K562 (cell line): ENCODE measurements at regions not wholly inside any gene's neighbourhood (a gene's known extent, or its start where the extent isn't known, plus 50 kb on each side); places are given as distances from the start of the nearest gene placed in this dataset.

Experiments
- ATAC-seq: fragments of 200-7000 bp; cut with Tn5 transposase; 3 replicates; pipeline ENCODE4 v1.9.1; 2020; ENCODE audit warnings: moderate library complexity
- BruUV-seq: library from RNA; stranded (reverse); fragments of 400-500 nt; replicated peaks from 2 replicates; lab custom pipeline; 2021; lab: Mats Ljungman, UMichigan
- CTCF ChIA-PET: fragments of 300-600 bp; formaldehyde crosslinking; extraction: SDS; loops from one replicate; lab custom pipeline; 2021; ENCODE audit warnings: low intra/inter-chr PET ratio; lab: Yijun Ruan, JAX
- POLR2A ChIA-PET: fragments of 300-600, 350-650 bp; sonication (Branson Sonifier 250); formaldehyde crosslinking; extraction: SDS; loops from one replicate; lab custom pipeline; 2021; ENCODE audit warnings: antibody characterized with exemption, inconsistent platforms; lab: Yijun Ruan, JAX
- DNase-seq, 4 experiments: peaks; one replicate each; pipeline versions ENCODE4 v3.0.0 to v3.0.0-alpha.2; 2011 to 2018; ENCODE audit warnings: low spot score in 3 of 4, mixed read lengths in 3 of 4; ENCODE audit errors: extremely low read depth in 1 of 4
- FAIRE-seq: peaks from 2 replicates; lab custom pipeline; 2011; peaks lifted over from hg19 to GRCh38; lab: Jason Lieb, UNC
- H2AFZ ChIP-seq: 2 replicates; pipeline ENCODE4 v1.6.0; 2011; ENCODE audit warnings: low read depth, low read length, control low read depth, inconsistent platforms
- H3K27ac ChIP-seq: fragments of 200-600 bp; 3 replicates; pipeline ENCODE4 v1.8.0; 2011; ENCODE audit warnings: low read depth, mild to moderate bottlenecking, control low read depth, inconsistent platforms, low read length, moderate library complexity, mixed read lengths; ENCODE audit errors: extremely low read depth
- H3K27me3 ChIP-seq, 2 experiments: fragments of 300-600 bp in 1 of 2; 2 replicates in 1 of 2; 3 replicates in 1 of 2; pipeline versions ENCODE4 v1.6.0 to v1.8.0; 2011; ENCODE audit warnings: inconsistent platforms in 2 of 2, low read length in 2 of 2, mild to moderate bottlenecking in 1 of 2, mixed read lengths in 1 of 2, moderate library complexity in 1 of 2; ENCODE audit not compliant: control insufficient read depth in 2 of 2, insufficient read depth in 2 of 2
- H3K36me3 ChIP-seq: fragments of 300-600 bp; 3 replicates; pipeline ENCODE4 v1.8.0; 2011; ENCODE audit warnings: mild to moderate bottlenecking, low read length, inconsistent platforms; ENCODE audit not compliant: control insufficient read depth, insufficient read depth
- H3K4me1 ChIP-seq, 2 experiments: fragments of 200-600 bp in 1 of 2; replicated peaks in 1 of 2; 2 replicates in 1 of 2; 3 replicates in 1 of 2; pipeline versions ENCODE4 v1.5.1 to v1.8.0; 2011; ENCODE audit warnings: inconsistent platforms in 2 of 2, low read length in 2 of 2, mild to moderate bottlenecking in 1 of 2, mixed read lengths in 1 of 2, moderate library complexity in 1 of 2; ENCODE audit not compliant: control insufficient read depth in 2 of 2, insufficient read depth in 2 of 2
- H3K4me2 ChIP-seq: 2 replicates; pipeline ENCODE4 v1.6.1; 2011; ENCODE audit warnings: low read length, control low read depth, inconsistent platforms, mixed read lengths; ENCODE audit not compliant: insufficient read depth
- H3K4me3 ChIP-seq: fragments of 200-600 bp; sonication (generic), shearing (Covaris generic); 2 replicates; pipeline ENCODE4 v1.5.1; 2016; ENCODE audit warnings: control low read depth, inconsistent platforms
- H3K79me2 ChIP-seq: fragments of 200-600 bp; 3 replicates; pipeline ENCODE4 v1.8.0; 2011; ENCODE audit warnings: low read length, inconsistent platforms; ENCODE audit not compliant: control insufficient read depth, insufficient read depth
- H3K9ac ChIP-seq, 2 experiments: 2 replicates each; pipeline versions ENCODE4 v1.6.0 to v1.6.1; 2011; ENCODE audit warnings: low read depth in 2 of 2, low read length in 2 of 2, control low read depth in 1 of 2, inconsistent platforms in 1 of 2, mild to moderate bottlenecking in 1 of 2, mixed read lengths in 1 of 2; ENCODE audit not compliant: insufficient read depth in 1 of 2
- H3K9me1 ChIP-seq: one replicate; pipeline ENCODE4 v1.6.0; 2011; ENCODE audit warnings: inconsistent platforms, mild to moderate bottlenecking, low read length, moderate library complexity; ENCODE audit not compliant: control insufficient read depth, insufficient read depth
- H3K9me3 ChIP-seq: replicated peaks from 2 replicates; pipeline ENCODE4 v1.5.1; 2011; ENCODE audit warnings: low read depth, low read length, inconsistent platforms; ENCODE audit not compliant: control insufficient read depth, insufficient read depth
- H4K20me1 ChIP-seq: replicated peaks from 2 replicates; pipeline ENCODE4 v1.6.1; 2011; ENCODE audit warnings: low read length, inconsistent platforms, mixed read lengths; ENCODE audit not compliant: control insufficient read depth, insufficient read depth
- CBX3 ChIP-seq, 2 experiments: IDR thresholded peaks; 1 replicate in 1 of 2; 2 replicates in 1 of 2; pipeline ENCODE4 v1.6.1; 2012; ENCODE audit warnings: inconsistent platforms in 2 of 2, low read length in 2 of 2, borderline replicate concordance in 1 of 2, control low read depth in 1 of 2
- CHCHD3 ChIP-seq: fragments of 250-450 bp; sonication (Bioruptor Pico); IDR thresholded peaks from 2 replicates; pipeline ENCODE4 v2.1.2; 2022; ENCODE audit warnings: mild to moderate bottlenecking
- ETV5 ChIP-seq: sonication (generic); formaldehyde crosslinking; IDR thresholded peaks from 2 replicates; pipeline ENCODE4 v1.4.0; 2020; ENCODE audit warnings: low read depth, mild to moderate bottlenecking, missing genetic modification reagents
- HMBOX1 ChIP-seq: sonication (generic); IDR thresholded peaks from 2 replicates; pipeline ENCODE4 v1.6.1; 2016
- ILF3 ChIP-seq: fragments of 450-650 bp; IDR thresholded peaks from 2 replicates; pipeline ENCODE4 v1.6.1; 2018; ENCODE audit warnings: antibody characterized with exemption, mild to moderate bottlenecking, moderate library complexity, borderline replicate concordance
- IRF9 ChIP-seq: fragments of 450-650 bp; IDR thresholded peaks from 2 replicates; pipeline ENCODE4 v1.6.1; 2016; ENCODE audit warnings: missing biosample characterization, missing genetic modification characterization
- LCOR ChIP-seq: sonication (generic); formaldehyde crosslinking; IDR thresholded peaks from 2 replicates; pipeline ENCODE4 v1.8.0; 2022; ENCODE audit warnings: mild to moderate bottlenecking, missing genetic modification reagents
- MXI1 ChIP-seq: IDR thresholded peaks from 2 replicates; pipeline ENCODE4 v1.6.1; 2011; ENCODE audit warnings: low read depth, mild to moderate bottlenecking, improper control_type of control experiment, low read length
- TRIM24 ChIP-seq, 2 experiments: fragments of 450-650 bp; IDR thresholded peaks; 2 replicates each; pipeline ENCODE4 v1.6.1; 2016
- ZBTB1 ChIP-seq: sonication (generic); formaldehyde crosslinking; IDR thresholded peaks from 2 replicates; pipeline ENCODE4 v1.8.1; 2023; ENCODE audit warnings: missing genetic modification reagents, low read depth, mild to moderate bottlenecking, borderline replicate concordance
- WGBS: fragments of 100-300 bp; shearing (Covaris generic); methylation state at CpG from one replicate; pipeline ENCODE4 v1.1.6; 2016; ENCODE audit warnings: low coverage, mixed read lengths; ENCODE audit not compliant: insufficient coverage; ENCODE audit errors: missing lambda C conversion rate; 5-methylcytosine and 5-hydroxymethylcytosine counted together
- in situ Hi-C: fragments of 300-500 bp; cut with MboI; formaldehyde crosslinking; loops from 4 replicates; pipeline ENCODE4 v1.15.0; 2018; ENCODE audit warnings: inconsistent platforms, mixed read lengths
- intact Hi-C: fragments of 100-400 bp; cut with micrococcal nuclease; formaldehyde crosslinking; loops from 2 replicates; pipeline ENCODE4 v1.14.2; 2022

GRCh38 chr11:95605271-95605940 lies 184.2 kb downstream of the FAM76B start:
- H3K9me1 ChIP-seq, result no peaks in the 10 kb centered on the region
- H3K4me1 ChIP-seq, result no peaks in the 10 kb centered on the region
- CTCF ChIA-PET, result no interaction called here
- intact Hi-C loops (no loop called here), in situ Hi-C loops (no loop called here)
- ATAC-seq (no peak), DNase-seq (no peak), FAIRE-seq (no peak)
- H3K79me2 ChIP-seq, result no peaks in the 10 kb centered on the region
- no peaks in the 10 kb centered on the region for H4K20me1 ChIP-seq
- no peak overlapping the region for H3K4me3 ChIP-seq
- no peak overlapping the region for H3K4me2 ChIP-seq
- no peaks in the 10 kb centered on the region for H3K36me3 ChIP-seq
- TF ChIP-seq TRIM24 (IDR thresholded peaks at IDR 0.05) (no peak), ILF3 (no peak), HMBOX1 (no peak), ZBTB1 (CRISPR knock-in tag) (no peak), IRF9 (tag) (no peak), ETV5 (no peak), LCOR (CRISPR knock-in tag) (no peak), CBX3 (IDR thresholded peaks at IDR 0.05; ENCODE audit: borderline replicate concordance in 1 of 2, low read length in 2 of 2) (no peak), CHCHD3 (CRISPR knock-in tag) (no peak), MXI1 (no peak)
- no peak overlapping the region for H3K27ac ChIP-seq
- no peak overlapping the region for H3K9ac ChIP-seq
- WGBS, result 12% methylated on average over 3 of the region's 3 CpGs
- no peaks in the 10 kb centered on the region for H3K9me3 ChIP-seq
- no TSS peak for BruUV-seq
- no peak overlapping the region for H2AFZ ChIP-seq
- H3K27me3 ChIP-seq, result no peaks in the 10 kb centered on the region
- POLR2A ChIA-PET, result interaction anchor here (1.1 to 1.6 kb wide), 2 partner anchors 9 to 10 kb away, joined by 4 read pairs; no protein-coding TSS in a partner anchor
